LNCAP (cell line): ENCODE measurements at regions not wholly inside any gene's neighbourhood (a gene's known extent, or its start where the extent isn't known, plus 50 kb on each side); places are given as distances from the start of the nearest gene placed in this dataset.

Experiments used
- TF ChIP-seq, protein P1 (sequence below): fragments of 450-650 bp; IDR thresholded peaks from 2 replicates; pipeline ENCODE4 v1.5.1; 2017; ENCODE audit warnings: mild to moderate bottlenecking

DNA sequence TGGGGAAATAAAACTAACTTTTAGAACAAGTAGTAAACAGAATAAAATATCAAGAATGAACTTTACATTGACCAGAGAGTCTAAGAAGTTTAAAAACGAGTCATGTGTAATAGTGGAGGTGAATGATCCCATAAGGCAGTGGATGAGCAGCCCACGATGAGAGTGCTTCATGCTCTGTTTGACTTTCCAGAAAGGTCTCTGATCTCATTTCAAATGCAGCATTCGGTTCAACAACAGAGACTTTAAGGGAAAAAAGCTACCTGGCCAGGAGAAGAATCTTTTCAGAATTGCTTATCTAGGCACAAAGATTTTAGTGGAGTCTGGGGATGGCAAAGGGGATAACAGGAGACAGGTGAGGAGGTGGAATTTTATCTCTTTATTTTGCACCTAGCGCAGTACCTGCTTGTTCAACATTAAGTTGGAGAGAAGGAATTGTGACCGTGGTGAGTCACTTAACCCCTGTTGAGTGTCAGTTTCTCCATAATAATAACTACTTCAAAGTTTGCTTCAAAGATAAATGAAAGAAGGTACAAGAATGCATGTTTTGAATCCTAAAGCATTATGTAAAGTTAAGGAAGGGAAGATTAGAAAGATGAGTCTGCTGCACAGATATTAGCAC, 94.9 kb upstream of the KIF26B start:
- TF ChIP-seq, protein P1, sequence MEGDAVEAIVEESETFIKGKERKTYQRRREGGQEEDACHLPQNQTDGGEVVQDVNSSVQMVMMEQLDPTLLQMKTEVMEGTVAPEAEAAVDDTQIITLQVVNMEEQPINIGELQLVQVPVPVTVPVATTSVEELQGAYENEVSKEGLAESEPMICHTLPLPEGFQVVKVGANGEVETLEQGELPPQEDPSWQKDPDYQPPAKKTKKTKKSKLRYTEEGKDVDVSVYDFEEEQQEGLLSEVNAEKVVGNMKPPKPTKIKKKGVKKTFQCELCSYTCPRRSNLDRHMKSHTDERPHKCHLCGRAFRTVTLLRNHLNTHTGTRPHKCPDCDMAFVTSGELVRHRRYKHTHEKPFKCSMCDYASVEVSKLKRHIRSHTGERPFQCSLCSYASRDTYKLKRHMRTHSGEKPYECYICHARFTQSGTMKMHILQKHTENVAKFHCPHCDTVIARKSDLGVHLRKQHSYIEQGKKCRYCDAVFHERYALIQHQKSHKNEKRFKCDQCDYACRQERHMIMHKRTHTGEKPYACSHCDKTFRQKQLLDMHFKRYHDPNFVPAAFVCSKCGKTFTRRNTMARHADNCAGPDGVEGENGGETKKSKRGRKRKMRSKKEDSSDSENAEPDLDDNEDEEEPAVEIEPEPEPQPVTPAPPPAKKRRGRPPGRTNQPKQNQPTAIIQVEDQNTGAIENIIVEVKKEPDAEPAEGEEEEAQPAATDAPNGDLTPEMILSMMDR, result no peak

DNA sequence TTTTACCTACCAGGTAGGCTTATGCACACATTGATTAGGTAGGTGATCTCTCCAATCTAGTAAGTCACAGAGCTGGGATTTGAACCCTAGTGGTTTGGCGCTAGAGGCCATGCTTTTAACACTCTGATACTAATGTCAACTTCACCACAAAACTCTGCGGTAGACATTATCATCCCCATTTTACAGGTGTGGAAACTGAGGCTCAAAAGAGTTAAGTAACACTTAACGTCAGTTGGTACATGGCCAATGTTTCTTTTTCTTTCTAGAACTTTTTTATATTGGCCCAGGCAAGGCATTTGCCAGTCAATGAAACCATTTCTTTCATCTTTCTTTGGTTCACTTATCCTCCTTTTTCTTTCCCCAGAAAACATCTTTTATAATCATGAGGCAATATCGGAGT, 95.9 kb upstream of the KIF26B start:
- TF ChIP-seq, protein P1, result no peak

DNA sequence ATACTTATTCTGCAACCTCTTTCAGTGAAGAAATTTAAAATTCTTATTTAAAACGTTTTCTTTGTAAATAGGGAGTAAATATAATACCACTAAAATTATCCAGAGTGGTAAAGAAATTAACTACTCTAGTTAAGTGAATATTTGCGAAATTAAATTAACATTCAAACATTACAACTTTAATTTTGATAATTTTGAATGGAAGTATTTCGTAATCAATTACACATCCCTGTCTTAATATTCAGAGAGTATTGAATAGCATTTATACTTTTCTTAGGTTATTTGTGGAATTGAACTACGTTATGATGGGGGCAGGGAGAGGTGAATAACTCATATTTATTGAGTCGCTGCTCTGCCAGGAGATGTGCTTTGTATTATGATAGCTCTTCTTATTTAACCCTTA, 96.3 kb upstream of the KIF26B start:
- TF ChIP-seq, protein P1, result no peak

DNA sequence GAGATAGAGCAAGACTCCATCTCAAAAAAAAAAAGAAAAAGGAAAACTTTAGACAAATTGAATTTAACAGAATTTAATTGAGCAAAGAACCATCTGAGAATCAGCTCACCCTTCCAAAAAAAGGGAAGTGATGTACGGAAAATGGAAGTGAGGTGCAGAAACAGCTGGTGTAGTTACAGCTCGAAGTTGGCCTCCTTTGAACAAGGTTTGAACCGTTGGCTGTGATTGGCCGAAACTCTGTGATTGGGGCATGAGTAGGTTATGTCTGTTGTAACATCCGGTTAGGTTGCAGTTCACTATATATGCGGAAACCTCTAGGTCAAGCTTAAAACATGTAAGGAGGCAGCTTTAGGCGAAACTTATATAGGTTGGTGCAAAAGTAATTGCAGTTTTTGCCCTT, 97.9 kb upstream of the KIF26B start:
- TF ChIP-seq, protein P1, result no peak

DNA sequence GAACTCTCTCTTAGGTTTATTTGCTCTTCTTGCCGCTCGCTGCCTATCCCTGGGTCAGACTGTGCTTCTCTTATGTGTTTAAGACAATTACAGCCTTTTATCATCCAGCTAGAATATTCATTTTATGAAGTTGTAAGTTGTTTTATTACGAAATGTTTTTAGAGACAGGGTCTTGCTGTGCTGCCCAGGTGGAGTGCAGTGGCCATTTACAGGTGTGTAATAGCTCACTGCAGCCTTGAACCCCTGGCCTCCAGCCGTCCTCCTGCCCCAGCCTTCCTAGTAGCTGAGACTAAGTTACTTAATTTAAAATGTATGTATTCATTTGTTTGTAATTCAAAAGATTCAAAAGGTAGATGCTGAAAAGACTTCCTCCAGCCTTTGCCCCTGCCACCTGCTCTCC, 99.0 kb upstream of the KIF26B start:
- TF ChIP-seq, protein P1, result no peak

DNA sequence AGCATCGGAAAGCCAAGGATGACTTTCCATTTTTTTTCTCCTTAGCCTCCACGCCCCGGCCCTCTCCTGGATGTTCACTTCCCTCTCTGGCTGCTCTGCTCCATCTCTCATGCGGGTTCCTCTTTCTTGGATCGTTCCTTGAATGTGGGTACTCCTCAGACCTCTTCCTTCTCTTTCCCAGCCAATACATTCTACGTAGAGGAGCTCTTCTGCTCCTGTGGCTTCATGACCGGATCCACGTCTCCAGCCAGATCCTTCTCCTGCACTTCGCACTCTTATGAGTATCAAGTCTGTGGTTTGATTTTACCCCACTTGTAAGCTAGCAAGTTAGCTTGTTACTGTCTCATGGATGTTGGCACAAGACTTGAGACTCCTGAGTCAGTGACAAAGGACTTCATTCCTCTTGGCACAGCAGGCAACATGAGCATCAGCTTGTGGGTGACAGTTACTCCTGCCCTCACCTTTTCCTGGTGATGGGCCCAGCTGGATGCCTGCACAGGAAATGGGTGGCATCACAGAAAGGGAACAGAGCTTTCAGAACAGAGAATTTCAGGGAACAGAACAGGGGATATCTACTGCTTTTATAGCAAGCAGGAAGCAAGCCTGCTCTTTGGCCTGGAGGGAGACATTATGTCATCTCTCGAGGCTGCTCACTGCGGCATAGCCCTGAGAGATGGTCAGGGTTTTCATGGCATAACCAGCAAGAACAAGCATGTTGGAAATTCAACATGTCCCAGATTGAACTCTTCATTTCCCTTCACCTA, 100.1 kb upstream of the KIF26B start:
- TF ChIP-seq, protein P1, result no peak

DNA sequence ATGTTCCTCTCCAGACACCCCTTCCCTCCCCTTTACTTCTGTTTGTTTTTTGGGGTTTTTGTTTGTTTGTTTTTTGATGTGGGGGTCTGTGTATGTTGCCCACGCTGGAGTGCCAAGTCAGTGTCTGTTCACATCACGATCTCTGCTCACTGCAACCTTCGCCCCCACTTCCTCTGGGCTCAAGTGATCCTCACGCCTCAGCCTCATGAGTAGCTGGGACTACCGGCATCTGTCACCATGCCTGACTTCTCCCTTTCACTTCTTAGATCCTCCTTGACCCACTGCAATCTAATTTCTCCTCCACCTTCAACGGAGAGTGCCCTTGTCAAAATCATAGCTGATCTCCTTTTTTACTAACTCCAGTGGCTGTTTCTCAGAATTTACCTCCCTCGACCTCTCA, 100.7 kb upstream of the KIF26B start:
- TF ChIP-seq, protein P1, result no peak
